Muscle of leg (tissue), 3 donors: ENCODE measurements at regions not wholly inside any gene's neighbourhood (a gene's known extent, or its start where the extent isn't known, plus 50 kb on each side); places are given as distances from the start of the nearest gene placed in this dataset.
"Not testable (repeated sequence)": the region's sequence is repeated elsewhere in the genome, so short reads cannot be mapped to it uniquely, and the experiment has no call there.

Source experiments
- DNase-seq: peaks from one replicate; pipeline ENCODE4 v3.0.0; 2013
- H3K27ac ChIP-seq: one replicate; pipeline ENCODE4 v1.5.1; 2013; ENCODE audit warnings: mild to moderate bottlenecking, low read length, control low read depth
- H3K27me3 ChIP-seq: one replicate; pipeline ENCODE4 v1.6.1; 2013; ENCODE audit warnings: low read length; ENCODE audit not compliant: control insufficient read depth, insufficient read depth
- H3K36me3 ChIP-seq: one replicate; pipeline ENCODE4 v1.6.1; 2013; ENCODE audit warnings: low read length; ENCODE audit not compliant: control insufficient read depth, insufficient read depth
- H3K4me1 ChIP-seq: one replicate; pipeline ENCODE4 v1.6.1; 2013; ENCODE audit warnings: low read length; ENCODE audit not compliant: control insufficient read depth, insufficient read depth
- H3K4me3 ChIP-seq: one replicate; pipeline ENCODE4 v1.5.1; 2013; ENCODE audit warnings: low read length, control low read depth
- H3K9me3 ChIP-seq: replicated peaks from 2 replicates; pipeline ENCODE4 v1.6.1; 2013; ENCODE audit warnings: low read depth, low read length; ENCODE audit not compliant: control insufficient read depth
- WGBS: methylation state at CpG from one replicate; pipeline ENCODE4 v1.1.5; 2013; ENCODE audit warnings: missing lambda C conversion rate; ENCODE audit not compliant: insufficient coverage; 5-methylcytosine and 5-hydroxymethylcytosine counted together

DNA sequence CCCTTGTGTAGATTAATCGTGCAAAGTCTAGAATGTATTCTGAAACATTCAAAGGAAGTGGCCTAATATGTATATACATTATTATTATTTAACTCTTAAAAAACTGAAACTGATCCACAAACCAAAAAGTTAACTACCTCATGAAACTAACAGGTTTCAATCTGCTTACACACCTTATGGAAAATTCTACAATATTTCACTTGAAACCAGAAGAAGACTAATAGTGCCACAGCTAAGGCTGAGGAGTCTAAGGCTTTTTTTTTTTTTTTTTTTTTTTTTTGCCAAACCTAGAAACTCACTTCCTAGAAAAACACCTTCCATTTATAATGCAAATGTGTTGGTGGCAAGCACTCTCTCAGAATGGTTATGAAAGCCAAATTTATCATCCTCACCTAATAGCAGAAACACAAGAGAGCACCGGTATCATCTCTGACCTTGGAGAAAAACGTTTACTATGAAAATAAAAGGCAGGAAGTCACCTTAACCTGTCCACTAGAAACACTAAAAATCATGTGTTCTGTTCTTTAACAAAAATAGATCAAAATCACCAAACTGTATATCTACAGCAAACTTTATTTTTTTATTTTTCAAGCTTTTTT lies 586.1 kb downstream of the FRK start:
- WGBS, result no CpG with 5 or more reads among the region's 3 CpGs
- H3K27me3 ChIP-seq, result no peaks in the 10 kb centered on the region
- no peaks in the 10 kb centered on the region for H3K9me3 ChIP-seq
- DNase-seq, result no peak
- H3K27ac ChIP-seq, result no peak overlapping the region
- H3K4me1 ChIP-seq, result no peaks in the 10 kb centered on the region
- H3K36me3 ChIP-seq, result no peaks in the 10 kb centered on the region
- no peak overlapping the region for H3K4me3 ChIP-seq

DNA sequence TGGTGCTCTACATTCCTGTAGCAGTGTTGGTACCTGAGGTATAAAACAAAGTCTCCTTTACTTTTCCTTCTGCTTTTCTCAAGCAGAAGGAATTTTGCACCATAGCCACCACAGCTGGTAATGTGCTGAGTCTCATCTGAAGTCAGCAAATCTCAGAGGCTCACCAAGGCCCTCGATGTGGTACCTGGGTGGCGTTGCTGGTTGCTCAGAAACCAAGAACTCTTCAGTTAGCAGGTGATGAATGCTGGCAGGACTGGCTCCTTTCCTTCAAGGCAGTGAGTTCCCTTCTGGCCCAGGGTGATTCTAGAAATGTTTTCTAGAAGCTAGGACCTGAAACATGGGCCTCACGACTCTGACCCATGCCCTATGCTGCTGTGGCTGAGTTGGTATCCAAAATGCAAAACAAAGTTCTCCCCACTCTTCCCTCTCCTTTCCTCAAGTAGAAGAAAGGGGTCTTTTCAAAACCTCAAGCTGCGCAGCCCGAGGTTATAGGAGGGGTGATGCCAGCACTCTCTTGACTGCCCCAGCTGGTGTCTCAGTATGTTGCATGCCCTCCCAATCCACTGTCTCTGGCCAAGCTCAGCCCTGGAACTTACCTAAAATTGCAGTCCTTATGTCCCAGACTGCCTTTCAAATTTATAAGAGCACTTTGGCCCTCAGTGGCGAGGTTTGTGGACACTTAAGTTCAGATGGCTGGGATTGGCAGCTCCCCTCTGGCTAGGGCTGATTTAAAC lies 592.3 kb downstream of the FRK start:
- Histone ChIP-seq H3K4me3 (no peak overlapping the region), H3K27me3 (no peaks in the 10 kb centered on the region), H3K9me3 (no peaks in the 10 kb centered on the region), H3K4me1 (no peaks in the 10 kb centered on the region), H3K36me3 (no peaks in the 10 kb centered on the region), H3K27ac (no peak overlapping the region)
- DNase-seq, result no peak
- 73% methylated on average over 4 of the region's 6 CpGs for WGBS

DNA sequence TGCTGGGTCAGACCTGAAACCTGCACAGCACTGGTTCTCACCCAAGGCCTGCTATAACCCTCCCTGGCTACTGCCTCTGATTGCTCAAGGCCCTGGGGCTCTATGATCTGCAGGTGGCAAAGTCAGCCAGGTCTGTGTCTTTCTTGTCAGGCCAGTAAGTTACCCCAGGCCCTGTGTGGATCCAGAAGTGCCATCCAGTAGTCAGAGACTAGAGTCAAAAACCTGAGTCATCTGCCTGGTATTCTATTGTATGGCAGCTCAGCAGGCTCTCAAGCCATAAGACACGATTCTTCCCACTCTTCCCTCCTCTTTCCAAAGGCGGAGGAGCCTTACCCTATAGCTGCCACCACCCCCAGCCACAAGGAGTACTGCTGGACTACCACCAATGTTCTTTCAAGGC lies 593.0 kb downstream of the FRK start:
- H3K4me3 ChIP-seq, result no peak overlapping the region
- DNase-seq, result no peak
- H3K9me3 ChIP-seq, result no peaks in the 10 kb centered on the region
- no peak overlapping the region for H3K27ac ChIP-seq
- no peaks in the 10 kb centered on the region for H3K36me3 ChIP-seq
- no peaks in the 10 kb centered on the region for H3K4me1 ChIP-seq
- no peaks in the 10 kb centered on the region for H3K27me3 ChIP-seq
- WGBS, result 58% methylated on average over 2 of the region's 2 CpGs

DNA sequence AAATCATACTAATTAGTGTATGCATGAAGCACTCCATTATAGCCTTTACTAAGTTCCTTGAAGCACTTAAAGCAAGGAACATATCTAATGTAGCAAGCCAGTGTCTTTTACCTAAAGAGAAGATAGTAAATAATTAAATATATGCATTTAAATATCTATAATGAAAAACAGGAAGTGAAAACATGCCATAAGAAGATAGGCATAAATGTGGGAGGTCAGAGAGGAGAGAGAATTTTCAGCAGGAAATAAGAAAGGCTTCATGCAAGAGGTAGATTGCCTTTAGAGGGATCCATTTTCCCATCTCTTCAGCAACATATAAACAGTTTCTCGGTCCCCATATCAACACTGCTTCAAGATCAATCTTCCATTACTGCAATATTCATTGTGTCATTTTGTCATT lies 599.8 kb downstream of the FRK start:
- WGBS, result no CpG with 5 or more reads among the region's 1 CpG
- H3K9me3 ChIP-seq, result no peaks in the 10 kb centered on the region
- H3K27ac ChIP-seq, result no peak overlapping the region
- DNase-seq, result no peak
- H3K27me3 ChIP-seq, result no peaks in the 10 kb centered on the region
- no peaks in the 10 kb centered on the region for H3K36me3 ChIP-seq
- H3K4me1 ChIP-seq, result no peaks in the 10 kb centered on the region
- no peak overlapping the region for H3K4me3 ChIP-seq

DNA sequence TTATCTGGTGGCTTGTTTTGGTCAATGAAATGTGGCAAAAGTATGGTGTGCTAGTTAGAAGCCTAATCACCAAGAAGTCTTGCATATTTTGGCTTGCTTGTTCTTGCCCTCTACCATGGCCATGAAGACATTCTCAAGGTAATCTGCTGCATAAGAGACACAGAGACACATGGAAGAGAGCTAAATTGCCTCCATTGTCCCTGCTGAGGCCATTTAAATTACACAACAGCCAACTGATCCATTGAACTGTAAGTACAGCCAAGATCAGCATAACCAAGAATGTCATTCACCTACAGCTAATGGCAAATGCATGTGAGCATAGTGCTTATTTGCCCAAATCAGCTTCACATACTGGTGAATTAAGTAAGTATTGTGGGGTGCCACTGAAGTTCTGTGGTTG lies 603.8 kb downstream of the FRK start:
- Histone ChIP-seq H3K4me1 (no peaks in the 10 kb centered on the region), H3K9me3 (no peaks in the 10 kb centered on the region)

DNA sequence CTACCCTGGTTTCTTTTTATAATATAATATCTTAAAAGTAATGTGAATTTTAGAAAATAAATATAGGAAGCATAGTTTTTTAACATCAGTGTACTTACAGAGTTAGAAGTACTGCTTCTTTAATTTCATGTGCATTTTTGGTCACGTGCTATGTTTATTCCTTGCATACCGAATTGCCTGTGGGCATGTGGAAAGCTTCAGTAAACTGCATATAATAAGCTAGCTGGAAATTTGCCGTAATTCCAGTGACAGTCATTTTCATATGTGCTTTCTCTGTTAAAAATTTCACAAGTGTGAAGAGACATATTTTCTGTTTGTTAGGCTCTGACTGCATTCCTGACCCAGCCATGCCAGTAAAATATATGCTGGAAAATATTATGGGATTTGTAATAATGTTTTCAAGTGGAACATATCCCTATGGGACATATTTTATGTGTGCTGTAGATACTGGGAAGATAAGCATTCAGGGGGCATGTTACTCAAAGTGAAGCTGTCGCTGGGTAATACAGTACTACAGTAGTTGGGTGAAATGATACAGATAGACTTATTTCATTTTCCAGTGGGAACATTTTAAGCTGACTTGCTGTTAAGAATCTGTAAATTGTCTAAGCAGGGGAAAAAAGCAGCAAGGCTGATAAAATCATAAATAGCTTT lies 616.7 kb downstream of the FRK start:
- Histone ChIP-seq H3K4me1 (no peaks in the 10 kb centered on the region), H3K36me3 (no peaks in the 10 kb centered on the region), H3K27me3 (no peaks in the 10 kb centered on the region), H3K9me3 (no peaks in the 10 kb centered on the region), H3K27ac (no peak overlapping the region), H3K4me3 (no peak overlapping the region)
- peak; percentile 37 for DNase-seq
- 71% methylated on average over 1 of the region's 4 CpGs for WGBS

More for the DNA sequence above, 603.8 kb downstream of the FRK start:
- Histone ChIP-seq H3K27ac (no peak overlapping the region), H3K27me3 (no peaks in the 10 kb centered on the region), H3K36me3 (no peaks in the 10 kb centered on the region), H3K4me3 (no peak overlapping the region)
- DNase-seq, result no peak

DNA sequence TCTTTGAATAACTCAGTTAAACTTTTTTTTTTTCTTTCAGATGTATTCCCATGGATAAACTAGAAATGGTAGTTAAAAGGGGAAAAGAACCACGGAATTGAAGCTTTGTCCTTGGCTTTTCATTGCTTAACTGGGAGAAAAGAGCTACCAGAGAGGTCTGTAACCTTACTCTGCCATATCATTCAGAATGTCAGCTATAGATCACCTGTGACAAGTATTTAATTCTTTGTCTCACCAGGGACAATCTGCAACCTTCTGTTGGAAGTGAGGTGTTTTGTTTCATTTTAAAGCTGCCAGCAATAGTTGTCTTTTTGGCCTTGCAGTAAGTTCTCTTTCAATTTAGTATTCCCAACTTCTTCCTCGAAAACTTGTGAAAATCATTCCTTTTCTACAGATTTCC lies 618.4 kb downstream of the FRK start:
- Histone ChIP-seq H3K27me3 (no peaks in the 10 kb centered on the region), H3K4me1 (no peaks in the 10 kb centered on the region), H3K9me3 (no peaks in the 10 kb centered on the region), H3K36me3 (no peaks in the 10 kb centered on the region), H3K27ac (no peak overlapping the region), H3K4me3 (no peak overlapping the region)
- DNase-seq, result no peak
- 89% methylated on average over 1 of the region's 2 CpGs for WGBS

DNA sequence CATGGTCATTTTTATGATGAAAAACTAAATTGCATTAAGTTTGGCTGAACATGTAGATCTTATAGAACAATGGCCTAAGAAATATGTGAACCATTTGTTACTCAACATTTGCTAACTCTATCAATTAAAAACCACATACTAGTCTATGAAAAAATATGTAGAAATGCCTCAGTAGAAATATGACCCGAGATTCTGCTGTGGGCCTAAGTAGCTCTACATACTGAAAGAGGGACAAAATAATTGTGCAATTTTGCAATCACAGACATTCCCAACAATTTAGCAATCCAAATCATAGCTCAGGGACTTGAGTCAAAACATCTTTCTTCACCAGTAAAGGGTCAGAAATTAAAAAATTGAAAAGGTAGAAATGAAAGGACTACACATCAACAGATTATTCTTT lies 619.0 kb downstream of the FRK start:
- H3K4me3 ChIP-seq, result no peak overlapping the region
- no peaks in the 10 kb centered on the region for H3K27me3 ChIP-seq
- no CpG with 5 or more reads among the region's 1 CpG for WGBS
- H3K9me3 ChIP-seq, result no peaks in the 10 kb centered on the region
- H3K36me3 ChIP-seq, result no peaks in the 10 kb centered on the region
- no peaks in the 10 kb centered on the region for H3K4me1 ChIP-seq
- DNase-seq, result no peak
- no peak overlapping the region for H3K27ac ChIP-seq

DNA sequence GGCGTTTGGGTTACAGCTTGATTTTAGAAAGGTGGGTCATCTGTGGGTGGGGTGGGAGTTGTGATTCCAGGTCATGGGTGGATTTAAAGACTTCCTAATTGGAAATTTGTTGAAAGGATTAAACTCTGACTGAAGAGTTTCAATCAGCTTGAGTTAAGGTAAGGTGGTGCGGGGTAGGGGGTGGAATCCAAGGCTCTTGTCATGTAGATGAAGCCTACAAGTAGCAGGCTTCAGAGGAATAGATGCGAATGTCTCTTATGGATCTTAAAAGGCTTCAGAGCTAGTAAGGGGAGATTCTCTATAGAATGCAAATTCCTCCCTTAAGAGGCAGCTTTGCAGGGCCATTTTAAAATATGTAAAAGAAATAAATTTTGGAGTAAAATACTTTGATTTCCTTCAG lies 645.3 kb downstream of the FRK start:
- no peaks in the 10 kb centered on the region for H3K9me3 ChIP-seq
- H3K4me3 ChIP-seq, result no peak overlapping the region
- no peaks in the 10 kb centered on the region for H3K27me3 ChIP-seq
- H3K36me3 ChIP-seq, result no peaks in the 10 kb centered on the region
- no peak overlapping the region for H3K27ac ChIP-seq
- 30% methylated on average over 2 of the region's 3 CpGs for WGBS
- no peak for DNase-seq
- no peaks in the 10 kb centered on the region for H3K4me1 ChIP-seq

DNA sequence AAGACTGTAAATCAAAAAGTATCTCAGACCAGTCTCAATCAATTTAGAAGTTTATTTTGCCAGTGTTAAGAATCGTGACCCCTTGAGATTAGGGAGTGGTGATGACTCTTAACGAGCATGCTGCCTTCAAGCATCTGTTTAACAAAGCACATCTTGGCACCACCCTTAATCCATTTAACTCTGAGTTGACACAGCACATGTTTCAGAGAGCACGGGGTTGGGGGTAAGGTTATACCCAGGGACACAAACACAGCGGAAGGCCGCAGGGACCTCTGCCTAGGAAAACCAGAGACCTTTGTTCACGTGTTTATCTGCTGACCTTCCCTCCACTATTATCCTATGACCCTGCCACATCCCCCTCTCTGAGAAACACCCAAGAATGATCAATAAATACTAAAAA lies 645.8 kb downstream of the FRK start:
- H3K27me3 ChIP-seq, DNase-seq, H3K27ac ChIP-seq, H3K4me3 ChIP-seq, H3K36me3 ChIP-seq, H3K9me3 ChIP-seq, H3K4me1 ChIP-seq: not testable (repeated sequence)
- WGBS, result 80% methylated on average over 1 of the region's 6 CpGs
